ENCODE measurements at regions not wholly inside any gene's neighbourhood (a gene's known extent, or its start where the extent isn't known, plus 50 kb on each side); places are given as distances from the start of the nearest gene placed in this dataset.

DNA sequence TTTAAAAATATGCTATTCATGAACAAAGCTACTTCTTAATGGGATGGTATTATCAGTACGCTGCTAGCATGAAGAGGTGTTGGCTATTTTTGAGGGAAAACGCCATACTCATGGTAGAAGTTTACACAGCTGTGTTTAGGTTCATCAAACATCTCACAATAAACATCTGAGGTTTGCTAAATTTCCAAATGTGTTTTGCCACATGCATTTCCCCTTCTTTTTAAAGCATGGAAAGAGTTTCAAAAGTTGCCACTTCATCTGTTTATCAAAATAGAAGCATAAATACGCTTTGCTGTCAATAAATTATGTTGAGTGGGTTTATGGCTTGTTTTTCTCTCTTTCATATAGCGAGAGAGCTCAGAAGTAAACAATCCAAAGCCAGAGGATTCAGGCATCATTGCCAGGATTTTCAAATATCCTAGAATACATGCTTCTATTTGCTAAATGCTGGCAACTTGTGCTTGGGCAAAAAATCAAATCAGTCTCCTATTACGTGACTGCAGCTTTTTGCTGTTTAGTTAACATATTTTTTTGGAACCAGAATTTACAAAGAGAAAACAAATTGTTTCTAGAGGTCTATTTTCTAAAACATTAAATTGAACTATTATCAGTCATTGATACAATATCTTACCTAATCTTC is 1919.9 kb upstream of the LRRTM1 start:
- TF ChIP-seq, protein P1, sequence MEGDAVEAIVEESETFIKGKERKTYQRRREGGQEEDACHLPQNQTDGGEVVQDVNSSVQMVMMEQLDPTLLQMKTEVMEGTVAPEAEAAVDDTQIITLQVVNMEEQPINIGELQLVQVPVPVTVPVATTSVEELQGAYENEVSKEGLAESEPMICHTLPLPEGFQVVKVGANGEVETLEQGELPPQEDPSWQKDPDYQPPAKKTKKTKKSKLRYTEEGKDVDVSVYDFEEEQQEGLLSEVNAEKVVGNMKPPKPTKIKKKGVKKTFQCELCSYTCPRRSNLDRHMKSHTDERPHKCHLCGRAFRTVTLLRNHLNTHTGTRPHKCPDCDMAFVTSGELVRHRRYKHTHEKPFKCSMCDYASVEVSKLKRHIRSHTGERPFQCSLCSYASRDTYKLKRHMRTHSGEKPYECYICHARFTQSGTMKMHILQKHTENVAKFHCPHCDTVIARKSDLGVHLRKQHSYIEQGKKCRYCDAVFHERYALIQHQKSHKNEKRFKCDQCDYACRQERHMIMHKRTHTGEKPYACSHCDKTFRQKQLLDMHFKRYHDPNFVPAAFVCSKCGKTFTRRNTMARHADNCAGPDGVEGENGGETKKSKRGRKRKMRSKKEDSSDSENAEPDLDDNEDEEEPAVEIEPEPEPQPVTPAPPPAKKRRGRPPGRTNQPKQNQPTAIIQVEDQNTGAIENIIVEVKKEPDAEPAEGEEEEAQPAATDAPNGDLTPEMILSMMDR (IDR thresholded peaks at IDR 0.05; ENCODE audit: low read depth, low read length, poor library complexity, severe bottlenecking), result no peak
- no peak for TF ChIP-seq EZH2phosphoT487 (IDR thresholded peaks at IDR 0.05; ENCODE audit: borderline replicate concordance, low read length)

All from DOHH2 (cell line).